ENCODE measurements at regions not wholly inside any gene's neighbourhood (a gene's known extent, or its start where the extent isn't known, plus 50 kb on each side); places are given as distances from the start of the nearest gene placed in this dataset.
"Not testable (repeated sequence)": the region's sequence is repeated elsewhere in the genome, so short reads cannot be mapped to it uniquely, and the experiment has no call there.

DNA sequence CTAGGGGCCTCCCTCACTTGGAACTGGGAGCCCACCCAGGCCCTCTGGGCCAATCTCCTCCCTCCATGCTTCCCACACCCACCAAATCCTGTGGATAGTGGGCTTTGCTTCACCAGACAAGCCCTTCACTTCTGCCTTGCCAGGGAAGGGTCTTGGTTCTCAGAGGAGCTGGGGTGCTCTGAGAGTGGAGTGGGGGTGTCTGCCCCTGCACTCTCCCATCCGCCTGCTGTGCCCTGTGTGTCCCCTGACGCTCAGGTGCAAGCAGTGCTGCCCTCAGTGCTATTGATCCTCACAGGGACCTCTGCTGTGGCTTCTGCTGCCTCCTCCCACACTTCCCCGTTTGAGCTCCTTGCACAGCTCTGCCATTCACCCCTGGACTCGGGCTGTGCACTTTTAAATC lies 117.3 kb upstream of the NKX1-1 start:
- no peak for DNase-seq

- no peak for DNase-seq
Observed at GRCh38 chr4:1523033-1523432, 116.8 kb upstream of the NKX1-1 start.

GRCh38 chr4:1522606-1523005 lies 116.4 kb upstream of the NKX1-1 start:
- no peak for DNase-seq

DNA sequence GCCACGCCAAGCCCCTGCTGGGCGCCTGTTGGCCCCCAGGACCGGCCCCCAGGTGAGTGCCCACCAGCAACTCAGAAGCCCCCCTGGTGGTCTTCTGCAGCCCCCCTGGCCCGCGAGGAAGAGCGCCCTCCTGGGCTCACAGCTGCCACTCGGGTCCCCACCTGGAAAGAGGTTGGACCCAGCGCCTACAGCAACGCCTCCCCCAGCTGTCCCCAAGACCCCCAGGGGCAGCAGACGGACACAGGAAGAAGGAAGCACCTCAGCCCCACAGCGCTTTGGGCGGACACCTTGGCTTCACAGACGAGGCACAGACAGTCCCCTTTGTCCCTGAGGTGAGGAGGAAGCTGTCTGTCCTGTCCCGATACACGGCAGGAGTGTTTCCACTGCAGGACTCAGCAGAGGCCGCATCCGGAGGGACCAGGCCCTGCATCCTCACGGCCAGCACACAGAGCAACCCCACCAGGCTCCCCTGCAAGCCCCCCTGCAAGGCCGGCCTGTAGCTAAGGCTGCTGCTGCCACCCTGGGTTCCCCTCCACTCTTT lies 115.6 kb upstream of the NKX1-1 start:
- no peak for DNase-seq

DNA sequence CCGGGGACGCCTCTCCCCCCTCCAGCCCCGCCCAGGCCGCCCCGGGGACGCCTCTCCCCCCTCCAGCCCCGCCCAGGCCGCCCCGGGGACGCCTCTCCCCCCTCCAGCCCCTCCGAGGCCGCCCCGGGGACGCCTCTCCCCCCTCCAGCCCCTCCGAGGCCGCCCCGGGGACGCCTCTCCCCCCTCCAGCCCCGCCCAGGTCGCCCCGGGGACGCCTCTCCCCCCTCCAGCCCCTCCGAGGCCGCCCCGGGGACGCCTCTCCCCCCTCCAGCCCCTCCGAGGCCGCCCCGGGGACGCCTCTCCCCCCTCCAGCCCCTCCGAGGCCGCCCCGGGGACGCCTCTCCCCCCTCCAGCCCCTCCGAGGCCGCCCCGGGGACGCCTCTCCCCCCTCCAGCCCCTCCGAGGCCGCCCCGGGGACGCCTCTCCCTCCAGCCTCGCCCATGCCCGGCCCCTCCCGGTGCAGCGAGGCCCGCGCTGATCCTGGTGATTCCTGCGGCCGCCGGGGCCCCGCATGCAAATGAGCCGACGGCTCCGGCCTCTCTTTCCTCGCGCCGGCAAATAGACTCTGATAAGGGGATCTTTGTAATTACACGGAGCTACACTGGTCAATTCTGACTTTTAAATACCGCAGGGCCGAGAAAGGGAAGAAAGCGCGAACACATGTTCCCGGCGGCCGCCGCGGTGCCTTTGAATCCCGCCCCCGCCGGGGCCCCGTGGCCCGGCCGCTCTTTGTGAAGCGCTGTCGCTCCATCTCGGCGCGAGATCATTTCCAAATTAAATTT lies 114.7 kb upstream of the NKX1-1 start:
- DNase-seq, result not testable (repeated sequence)

DNA sequence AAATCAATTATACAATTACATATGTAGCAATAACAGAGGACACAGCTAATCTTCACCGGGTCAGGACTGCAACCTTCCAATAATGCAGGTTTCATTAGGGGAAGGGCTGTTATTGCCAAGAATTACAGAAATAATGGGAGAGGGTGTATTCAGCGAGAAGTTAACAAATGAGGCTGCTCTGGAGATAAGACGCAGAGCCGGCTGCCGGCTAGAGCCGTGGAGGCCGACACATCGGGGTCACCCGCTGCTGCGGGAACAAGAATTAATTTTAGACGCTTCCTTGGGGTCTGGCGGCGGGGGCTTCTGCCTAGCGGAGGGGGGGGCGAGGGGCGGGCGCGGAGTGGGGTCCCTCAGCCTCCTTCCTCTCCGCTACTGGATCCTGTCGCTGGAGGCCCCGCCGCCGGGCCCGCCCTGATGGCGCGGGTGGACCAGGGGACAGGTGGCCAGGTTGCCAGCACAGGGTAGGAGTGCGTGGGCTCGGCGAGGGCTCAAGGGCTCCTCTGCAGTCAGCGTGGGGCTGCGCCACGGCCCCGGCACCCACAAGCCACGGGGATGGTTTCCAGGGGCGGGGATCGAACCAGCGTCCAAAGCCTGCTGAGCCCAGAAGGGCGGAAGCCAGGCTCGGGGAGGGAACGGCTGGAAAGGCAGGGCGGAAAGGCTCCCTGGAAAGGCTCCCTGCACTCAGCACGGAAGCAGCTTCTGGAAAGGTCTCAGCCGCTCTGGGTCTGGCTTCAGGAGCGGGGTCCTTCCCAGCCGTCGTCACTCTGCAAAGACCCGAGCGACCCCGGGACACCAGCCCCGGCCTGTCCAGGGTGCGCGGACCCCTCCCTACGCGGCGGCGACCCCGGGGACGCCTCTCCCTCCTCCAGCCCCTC lies 113.8 kb upstream of the NKX1-1 start:
- DNase-seq, result no peak

DNA sequence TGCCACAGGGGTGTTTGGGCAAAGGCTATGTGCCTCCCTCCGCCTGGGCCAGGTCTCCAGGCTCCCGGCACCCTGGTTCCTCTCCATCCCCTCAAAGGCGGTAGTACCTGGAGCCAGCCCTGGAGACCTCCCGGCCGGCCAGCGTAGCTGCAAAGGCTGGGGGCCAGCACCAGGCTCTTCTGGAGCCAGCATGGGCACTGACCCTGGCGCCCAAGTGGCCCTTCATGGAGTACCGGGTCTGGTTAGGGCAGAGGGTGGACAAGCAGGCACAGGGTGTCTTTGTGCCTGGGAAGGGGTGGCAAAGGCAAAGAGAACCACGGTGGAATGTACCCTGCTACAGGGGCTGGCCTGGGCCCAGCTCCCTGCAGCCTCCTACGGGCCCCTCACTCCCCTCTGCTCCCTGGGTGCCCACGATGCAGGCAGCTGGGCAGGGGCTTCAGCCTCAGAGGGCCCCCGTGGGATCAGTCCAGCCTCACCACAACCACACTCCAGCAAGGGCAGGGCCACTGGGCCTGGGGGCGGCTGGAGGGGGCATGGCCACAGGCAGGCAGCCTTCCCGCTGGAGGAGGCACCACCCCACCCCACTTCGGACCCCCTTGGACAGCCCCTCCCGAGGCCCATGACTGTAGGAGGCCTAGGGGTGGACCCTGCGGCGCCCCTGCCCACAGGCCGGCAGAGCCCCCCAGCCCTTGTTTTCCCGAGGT lies 112.9 kb upstream of the NKX1-1 start:
- DNase-seq, result no peak

DNA sequence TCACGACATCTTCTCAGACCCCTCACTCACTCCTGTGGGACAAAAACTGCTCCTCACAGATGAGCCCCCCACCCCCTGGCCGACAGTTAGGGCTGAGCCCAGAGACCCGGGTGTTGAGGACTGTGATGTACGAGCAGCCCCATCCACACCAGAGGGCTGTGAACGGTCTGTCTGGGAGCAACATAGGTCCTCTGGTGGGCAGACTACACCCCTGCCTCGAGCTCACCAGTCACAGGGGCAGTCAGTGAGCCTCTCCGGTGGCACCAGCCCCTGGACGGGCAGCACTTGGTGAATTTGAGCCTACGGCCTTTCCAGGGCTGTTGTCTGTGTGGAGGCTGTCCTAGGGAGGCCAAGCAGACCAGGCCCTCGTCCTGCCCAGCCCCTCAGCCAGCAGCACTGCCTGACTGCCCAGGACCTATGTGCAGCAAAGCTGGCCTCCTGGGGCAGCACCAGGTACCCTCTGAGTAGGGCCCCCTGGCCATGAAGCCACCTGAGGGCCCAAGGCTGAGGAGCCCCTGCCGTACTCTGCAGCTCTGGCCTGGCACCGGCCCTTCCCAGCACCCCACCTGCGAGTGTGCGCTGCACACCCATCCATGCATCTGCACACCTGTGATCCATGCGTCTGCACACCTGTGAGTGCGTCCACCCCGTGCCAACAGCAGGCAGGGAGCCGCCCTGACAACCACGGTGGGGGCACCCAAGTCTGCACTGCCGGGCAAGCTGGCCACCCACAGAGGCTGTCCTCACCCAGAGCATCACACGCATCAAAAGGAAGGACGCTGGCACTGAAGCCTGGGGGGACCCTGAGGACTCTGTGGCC lies 111.6 kb upstream of the NKX1-1 start:
- DNase-seq, result no peak

DNA sequence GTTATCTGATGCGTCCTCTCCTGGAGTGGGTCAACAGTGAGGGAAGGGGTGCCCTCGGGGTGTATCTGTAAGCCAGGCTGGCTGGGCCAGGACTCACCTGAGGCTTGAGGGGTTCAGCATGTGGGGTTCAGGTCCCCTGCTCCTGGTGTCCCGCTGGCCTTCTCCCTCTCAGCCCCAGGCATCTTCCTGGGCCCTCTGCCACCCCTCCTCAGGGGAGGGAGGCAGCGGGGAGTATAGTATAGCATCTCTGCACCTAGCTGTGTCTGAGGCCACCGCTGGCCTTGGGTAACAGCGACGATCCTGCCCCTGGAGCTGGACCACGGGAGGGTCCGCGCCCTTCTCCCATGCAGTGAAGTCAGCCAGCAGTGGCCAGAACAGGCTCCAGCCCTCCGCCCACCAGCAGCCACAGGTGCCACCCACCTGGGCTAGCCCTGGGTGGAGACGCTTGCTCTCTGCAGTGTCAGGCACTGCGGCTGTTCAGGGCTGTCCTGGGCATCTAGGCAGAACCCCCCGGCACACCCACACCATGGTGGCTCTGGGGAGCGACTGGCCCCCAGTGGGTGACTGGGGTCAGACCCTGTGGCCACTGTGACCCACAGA lies 110.7 kb upstream of the NKX1-1 start:
- no peak for DNase-seq

DNA sequence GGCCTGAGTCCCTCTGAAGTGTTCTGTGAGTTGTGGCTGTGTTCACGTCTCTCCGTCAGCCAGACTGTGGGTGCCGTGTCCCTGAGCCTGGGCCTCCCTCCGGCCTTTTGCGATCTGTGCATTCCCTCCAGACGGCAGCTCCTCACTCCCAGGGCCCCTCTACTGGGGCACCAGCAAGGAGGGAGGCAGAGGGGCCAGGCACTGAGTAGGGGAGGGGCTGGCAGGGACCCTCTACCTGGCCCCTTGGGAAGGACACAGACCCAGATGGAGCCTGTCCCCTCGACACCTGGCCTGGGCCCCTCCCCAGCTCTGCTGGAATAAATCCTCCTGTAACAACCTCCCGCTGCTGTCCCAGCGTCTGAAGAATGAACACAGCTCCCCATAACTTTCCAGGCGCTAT lies 110.0 kb upstream of the NKX1-1 start:
- DNase-seq, result no peak

- DNase-seq, result no peak
Observed at GRCh38 chr4:1515763-1516162, 109.5 kb upstream of the NKX1-1 start.

DNA sequence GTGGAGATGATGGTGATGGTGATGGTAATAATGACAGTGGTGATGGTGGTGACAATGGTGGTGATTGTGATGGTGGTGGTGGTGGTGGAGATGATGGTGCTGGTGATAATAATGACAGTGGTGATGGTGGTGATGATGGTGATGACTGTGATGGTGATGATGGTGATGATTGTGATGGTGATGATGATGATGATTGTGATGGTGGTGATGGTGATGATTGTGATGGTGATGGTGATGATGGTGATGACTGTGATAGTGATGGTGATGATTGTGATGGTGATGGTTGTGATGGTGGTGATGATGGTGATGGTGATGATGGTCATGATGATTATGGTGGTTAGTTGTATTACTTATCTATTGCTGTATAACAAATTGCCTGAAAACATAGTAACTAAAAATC lies 108.9 kb upstream of the NKX1-1 start:
- DNase-seq, result no peak

GRCh38 chr4:1514612-1515011 lies 108.4 kb upstream of the NKX1-1 start:
- DNase-seq, result no peak

DNA sequence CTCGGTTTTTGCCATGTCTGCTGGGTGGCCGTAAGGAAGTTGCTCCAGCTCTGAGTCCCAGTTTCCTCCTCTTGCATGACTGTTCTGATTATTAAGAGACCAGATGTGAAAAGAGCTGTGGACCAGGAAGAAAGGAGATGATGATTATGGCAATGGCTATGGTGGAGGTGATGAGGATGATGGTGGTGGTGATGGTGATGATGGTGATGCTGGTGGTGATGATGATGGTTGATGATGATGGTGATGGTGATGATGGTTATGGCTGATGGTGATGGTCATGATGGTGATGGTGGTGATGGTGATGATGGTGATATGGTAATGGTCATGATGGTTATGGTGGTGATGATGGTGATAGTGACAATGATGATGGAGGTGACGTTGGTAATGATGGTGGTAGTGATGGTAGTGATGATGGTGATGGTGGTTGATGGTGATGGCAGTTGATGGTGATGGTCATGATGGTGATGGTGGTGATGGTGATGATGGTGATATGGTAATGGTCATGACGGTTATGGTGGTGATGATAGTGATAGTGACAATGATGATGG lies 107.8 kb upstream of the NKX1-1 start:
- DNase-seq, result no peak

DNA sequence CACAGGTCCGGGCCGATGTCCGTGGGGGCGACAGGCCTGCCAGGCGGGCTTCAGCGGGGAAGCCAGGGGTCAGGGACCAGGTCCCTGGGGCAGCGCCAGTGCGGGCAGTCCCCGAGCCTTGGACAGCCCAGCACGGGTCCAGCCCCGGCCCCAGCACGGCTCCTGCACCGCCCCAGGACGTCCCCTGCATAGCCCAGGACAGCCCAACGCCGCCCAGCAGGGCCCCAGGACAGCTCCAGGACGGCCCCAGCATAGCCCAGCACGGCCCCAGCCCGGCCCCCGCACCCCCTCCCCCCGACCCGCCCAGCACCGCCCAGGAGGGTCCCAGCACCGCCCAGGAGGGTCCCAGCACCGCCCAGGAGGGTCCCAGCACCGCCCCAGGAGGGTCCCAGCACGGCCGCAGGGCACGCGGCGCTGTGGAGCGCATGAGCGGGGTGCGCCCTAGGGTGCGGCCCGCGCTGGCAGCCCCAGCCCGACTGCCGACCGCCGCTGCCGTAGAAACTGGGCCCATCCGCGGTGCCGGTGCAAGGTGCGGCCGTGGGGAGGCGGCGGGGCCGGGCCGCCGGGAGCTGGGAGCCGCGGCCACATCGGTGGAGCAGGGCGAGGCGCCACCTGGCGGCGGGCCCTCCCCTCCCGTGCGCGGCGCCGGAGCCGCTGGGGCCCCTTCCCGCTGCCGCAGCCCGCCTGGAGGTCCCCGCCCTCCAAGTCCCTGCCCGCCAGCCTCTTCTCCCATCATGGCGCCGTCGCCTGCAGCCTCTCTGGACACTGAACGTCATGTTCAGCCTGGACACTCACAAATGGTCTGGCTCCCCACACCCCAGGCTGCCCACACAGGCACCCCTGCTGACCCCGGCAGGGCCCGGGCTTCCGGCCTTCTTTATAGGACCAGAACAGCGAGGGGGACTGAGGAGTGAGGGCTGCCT lies 106.8 kb upstream of the NKX1-1 start:
- DNase-seq, result peak; percentile 55

GRCh38 chr4:1512051-1512737 lies 106.0 kb upstream of the NKX1-1 start:
- no peak for DNase-seq

DNA sequence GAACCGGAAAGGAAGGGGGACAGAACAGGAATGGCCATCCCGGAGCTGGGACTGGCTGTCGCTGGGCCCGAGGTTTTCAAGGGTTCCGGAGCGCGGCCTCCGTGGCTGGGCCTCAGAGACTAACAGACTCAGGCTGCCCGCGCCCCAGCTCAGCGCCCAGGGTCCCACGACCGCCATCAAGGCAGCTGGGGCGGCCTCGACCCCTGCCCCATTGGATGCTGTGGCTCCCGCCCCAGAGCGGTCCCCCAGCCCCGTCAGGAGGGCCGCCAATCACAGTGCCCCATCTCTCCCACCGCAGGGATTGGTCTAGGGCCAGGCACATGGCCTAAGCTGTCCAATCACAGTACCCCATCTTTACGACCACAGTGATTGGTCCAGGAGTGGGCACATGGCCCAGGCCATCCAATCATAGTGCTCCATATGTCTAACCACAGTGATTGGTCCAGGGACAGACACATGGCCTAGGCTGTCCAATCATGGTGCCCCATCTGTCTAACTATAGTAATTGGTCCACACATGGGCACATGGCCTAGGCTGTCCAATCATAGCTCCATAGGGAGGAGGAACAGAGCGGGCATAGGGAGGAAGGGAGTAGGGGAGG lies 105.3 kb upstream of the NKX1-1 start:
- no peak for DNase-seq

DNA sequence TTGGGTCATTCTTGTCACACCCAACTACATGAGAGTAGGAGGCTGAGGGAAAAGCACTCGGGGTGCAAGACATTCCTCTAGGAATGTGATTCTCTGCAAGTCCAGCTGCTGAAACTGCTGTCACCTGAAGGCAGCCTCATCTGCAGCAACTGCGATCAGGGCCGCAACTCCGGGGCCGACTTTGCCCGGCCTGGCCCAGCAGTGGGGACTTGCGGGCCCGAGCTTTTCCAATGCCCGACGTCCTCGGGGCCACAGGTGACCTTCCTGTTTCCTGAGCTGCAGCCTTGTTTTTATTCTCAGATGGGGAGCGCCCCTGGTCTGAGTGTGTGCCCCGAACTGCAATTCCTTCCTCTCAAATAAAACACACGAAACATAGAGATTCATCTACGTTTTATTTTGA lies 104.7 kb upstream of the NKX1-1 start:
- no peak for DNase-seq

- DNase-seq, result no peak
Observed at GRCh38 chr4:1509366-1509765, 103.1 kb upstream of the NKX1-1 start.

Measured in right forelimb (tissue), 1 donor.